NCI-H1048 (cell line): ENCODE measurements at regions not wholly inside any gene's neighbourhood (a gene's known extent, or its start where the extent isn't known, plus 50 kb on each side); places are given as distances from the start of the nearest gene placed in this dataset.
"Not testable (repeated sequence)": the region's sequence is repeated elsewhere in the genome, so short reads cannot be mapped to it uniquely, and the experiment has no call there.

Source experiments
- DNase-seq: peaks from one replicate; lab custom pipeline; 2025; lab: John Stamatoyannopoulos, UW

GRCh38 chr17:445839-446238, 93.2 kb upstream of the RPH3AL start, which contains the start of gene RFLNB:
TSS of gene RFLNB (minus strand) at chr17:445939.
- not testable (repeated sequence) for DNase-seq

GRCh38 chr17:444879-445454, 92.4 kb upstream of the RPH3AL start:
- DNase-seq = no peak

- DNase-seq = no peak
Observed at GRCh38 chr17:443109-443508, 90.5 kb upstream of the RPH3AL start.

- no peak for DNase-seq
Observed at GRCh38 chr17:441155-441950, 88.7 kb upstream of the RPH3AL start.

GRCh38 chr17:438191-438590, 85.6 kb upstream of the RPH3AL start:
- DNase-seq = no peak

- no peak for DNase-seq
Observed at GRCh38 chr17:437545-437944, 84.9 kb upstream of the RPH3AL start.

GRCh38 chr17:436571-436970, 84.0 kb upstream of the RPH3AL start:
- DNase-seq = no peak

GRCh38 chr17:432471-432870, 79.9 kb upstream of the RPH3AL start:
- DNase-seq = not testable (repeated sequence)

- DNase-seq = no peak
Observed at GRCh38 chr17:431494-431893, 78.9 kb upstream of the RPH3AL start.

- no peak for DNase-seq
Observed at GRCh38 chr17:429589-429988, 77.0 kb upstream of the RPH3AL start.

GRCh38 chr17:428414-428813, 75.8 kb upstream of the RPH3AL start:
- no peak for DNase-seq

- DNase-seq = no peak
Observed at GRCh38 chr17:427891-428290, 75.3 kb upstream of the RPH3AL start.

- DNase-seq = no peak
Observed at GRCh38 chr17:427327-427726, 74.7 kb upstream of the RPH3AL start.

GRCh38 chr17:422196-422930, 69.8 kb upstream of the RPH3AL start:
- DNase-seq = no peak

GRCh38 chr17:420479-421175, 68.0 kb upstream of the RPH3AL start:
- no peak for DNase-seq

GRCh38 chr17:419073-419735, 66.6 kb upstream of the RPH3AL start:
- DNase-seq = no peak

GRCh38 chr17:418421-418751, 65.8 kb upstream of the RPH3AL start:
- no peak for DNase-seq

GRCh38 chr17:417691-418420, 65.2 kb upstream of the RPH3AL start:
- DNase-seq = no peak

GRCh38 chr17:416293-417206, 63.9 kb upstream of the RPH3AL start:
- no peak for DNase-seq

- no peak for DNase-seq
Observed at GRCh38 chr17:413706-414380, 61.2 kb upstream of the RPH3AL start.
